Activated CD4-positive, CD25-positive, alpha-beta regulatory T cell treated with anti-CD3 and anti-CD28 coated beads, Interleukin-2, amount 50 U/mL, for 72 hours (primary cell): ENCODE measurements at regions not wholly inside any gene's neighbourhood (a gene's known extent, or its start where the extent isn't known, plus 50 kb on each side); places are given as distances from the start of the nearest gene placed in this dataset.
"Not testable (repeated sequence)": the region's sequence is repeated elsewhere in the genome, so short reads cannot be mapped to it uniquely, and the experiment has no call there.

Experiments
- DNase-seq: peaks from one replicate; pipeline ENCODE4 v3.0.0; 2021

DNA sequence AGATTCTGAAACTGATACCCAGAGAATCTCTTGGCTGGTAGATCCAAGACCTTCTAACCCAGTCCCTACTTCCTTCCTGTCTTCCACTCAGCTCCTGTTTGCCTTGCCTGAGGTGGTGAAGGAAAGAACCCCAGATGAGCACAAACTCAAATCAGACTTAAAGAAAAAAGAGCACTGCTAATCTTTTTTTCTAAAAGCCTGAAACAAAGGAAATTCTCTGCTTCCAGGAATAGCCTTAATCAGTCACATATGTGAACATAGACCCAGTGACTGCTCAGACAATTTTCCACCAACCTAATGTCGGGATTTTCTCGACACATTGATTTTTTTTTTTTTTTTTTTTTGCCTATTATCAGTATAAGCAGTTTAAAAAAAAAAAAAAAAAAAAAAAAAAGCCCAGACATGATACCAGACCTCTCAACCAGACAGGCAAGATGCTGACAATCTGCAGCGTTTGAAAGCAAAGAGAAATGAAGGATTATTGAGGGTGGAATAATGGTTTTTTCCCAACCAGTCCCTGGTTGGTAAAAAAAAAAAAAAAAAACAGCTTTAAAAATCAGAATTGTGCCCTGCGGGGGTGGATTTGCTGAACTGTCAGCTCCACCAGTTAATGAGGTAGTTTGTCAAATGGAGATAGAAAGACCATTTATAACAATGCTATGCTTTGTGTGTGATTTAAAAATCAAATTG is 256.8 kb upstream of the RARB start:
- DNase-seq, result no peak

DNA sequence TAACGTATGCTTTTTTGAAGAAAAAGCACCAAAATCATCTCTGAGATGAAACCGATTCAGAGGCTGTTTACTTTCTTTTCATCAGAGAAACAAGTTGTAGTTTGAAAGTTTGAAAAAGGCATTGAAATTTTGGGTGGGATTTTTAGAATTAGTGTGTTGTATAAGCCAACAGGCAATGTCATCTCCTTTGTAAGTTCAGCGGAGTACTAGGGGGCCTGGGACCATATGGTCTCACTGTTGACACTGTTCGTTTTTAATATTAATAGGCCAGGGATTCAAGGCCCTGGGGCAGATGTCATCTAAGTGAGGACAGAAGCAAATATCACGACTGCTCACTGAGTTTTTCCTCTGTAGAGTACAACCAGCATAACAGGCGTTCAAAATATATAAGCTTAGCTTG is 256.2 kb upstream of the RARB start:
- DNase-seq, result no peak

GRCh38 chr3:25173606-25174005 is 254.5 kb upstream of the RARB start:
- DNase-seq, result no peak

- DNase-seq, result no peak
These were observed 253.8 kb upstream of the RARB start for GRCh38 chr3:25174251-25174650.

DNA sequence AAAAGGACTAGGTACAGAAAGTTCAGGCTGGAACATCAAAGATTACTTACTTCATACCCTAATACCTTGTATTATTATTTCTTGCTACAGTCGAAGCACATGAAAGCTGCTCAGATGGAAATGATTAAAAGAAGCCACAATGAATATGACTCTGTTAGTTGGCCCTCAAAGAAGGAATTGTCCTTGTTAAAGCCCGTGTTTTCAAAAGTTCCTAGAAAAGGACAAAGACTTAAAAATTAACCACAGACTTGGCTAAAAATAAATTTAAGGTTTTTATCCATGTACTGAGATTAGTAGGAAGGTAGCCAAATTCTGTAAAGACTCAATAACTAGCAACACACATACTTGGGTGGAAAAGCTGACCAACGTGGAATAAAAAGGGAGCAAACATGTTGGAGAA is 251.0 kb upstream of the RARB start:
- DNase-seq, result no peak

- DNase-seq, result no peak
These were observed 249.4 kb upstream of the RARB start for GRCh38 chr3:25178672-25179071.

DNA sequence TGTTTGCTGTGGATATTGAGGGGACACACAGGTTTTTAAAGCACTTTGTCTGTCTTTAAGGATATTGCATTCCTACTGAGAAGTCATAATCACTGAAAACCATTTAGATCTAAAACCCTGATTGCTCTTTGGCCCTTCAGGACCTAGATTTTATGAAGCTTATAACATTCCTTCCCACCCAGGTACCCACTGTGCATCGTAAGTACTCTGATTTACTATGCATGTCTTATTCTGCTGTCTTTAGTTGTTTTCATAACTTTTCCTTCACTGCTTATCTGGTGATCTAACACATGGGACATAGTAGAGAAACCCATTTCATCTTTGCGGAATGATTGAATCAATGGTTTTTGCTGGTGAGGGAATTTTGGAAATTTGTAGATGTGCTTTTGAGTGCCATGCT is 247.0 kb upstream of the RARB start:
- no peak for DNase-seq

- DNase-seq, result no peak
These were observed 245.3 kb upstream of the RARB start for GRCh38 chr3:25182794-25183193.

- DNase-seq, result no peak
These were observed 243.3 kb upstream of the RARB start for GRCh38 chr3:25184641-25185250.

GRCh38 chr3:25191673-25192072 is 236.4 kb upstream of the RARB start:
- DNase-seq, result no peak

- DNase-seq, result not testable (repeated sequence)
These were observed 228.5 kb upstream of the RARB start for GRCh38 chr3:25199567-25199966.

- DNase-seq, result no peak
These were observed 215.3 kb upstream of the RARB start for GRCh38 chr3:25212736-25213135.

GRCh38 chr3:25214034-25214433 is 214.0 kb upstream of the RARB start:
- no peak for DNase-seq

DNA sequence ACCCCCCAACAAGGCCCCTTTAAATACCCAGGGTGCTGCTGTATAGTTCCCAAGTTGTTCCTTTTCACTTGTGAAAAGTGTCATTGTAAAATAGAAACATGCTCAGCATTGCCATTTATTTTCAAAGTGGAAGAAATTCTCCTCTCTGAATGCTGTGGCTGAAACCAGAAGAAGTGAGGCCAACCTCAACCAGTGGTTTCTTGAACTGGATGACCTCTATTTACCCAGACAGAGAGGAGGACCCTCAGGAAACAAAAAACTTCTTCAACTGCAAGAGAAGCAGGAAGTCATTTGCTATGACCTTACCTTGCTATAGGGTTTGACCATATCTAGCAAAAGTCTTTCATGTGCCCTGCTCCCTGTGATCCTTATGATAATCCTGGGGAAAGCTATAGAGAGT is 209.7 kb upstream of the RARB start:
- DNase-seq, result no peak

GRCh38 chr3:25226747-25227146 is 201.3 kb upstream of the RARB start:
- DNase-seq, result no peak

GRCh38 chr3:25229586-25229985 is 198.5 kb upstream of the RARB start:
- DNase-seq, result no peak

DNA sequence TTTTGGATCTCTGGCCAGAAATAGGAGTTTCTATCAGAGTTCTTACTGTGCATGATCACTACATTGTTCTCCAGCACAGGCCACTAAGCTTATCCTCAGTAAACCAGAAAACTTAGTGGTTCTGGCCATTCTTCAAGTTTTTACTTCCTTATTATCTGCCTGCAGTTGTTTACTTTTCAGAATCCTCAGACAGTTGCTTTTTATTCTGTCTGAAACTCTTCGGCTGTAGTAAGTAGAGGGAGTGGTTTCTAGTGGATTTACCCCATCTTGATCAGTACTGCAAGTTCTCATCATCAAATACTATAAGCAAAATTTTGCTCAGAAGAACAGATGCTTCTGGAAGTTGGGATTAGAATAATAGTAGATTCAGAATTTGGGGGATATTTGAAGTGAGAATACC is 193.0 kb upstream of the RARB start:
- DNase-seq, result no peak

- DNase-seq, result no peak
These were observed 192.6 kb upstream of the RARB start for GRCh38 chr3:25235466-25235865.

- DNase-seq, result no peak
These were observed 190.5 kb upstream of the RARB start for GRCh38 chr3:25237602-25238001.

DNA sequence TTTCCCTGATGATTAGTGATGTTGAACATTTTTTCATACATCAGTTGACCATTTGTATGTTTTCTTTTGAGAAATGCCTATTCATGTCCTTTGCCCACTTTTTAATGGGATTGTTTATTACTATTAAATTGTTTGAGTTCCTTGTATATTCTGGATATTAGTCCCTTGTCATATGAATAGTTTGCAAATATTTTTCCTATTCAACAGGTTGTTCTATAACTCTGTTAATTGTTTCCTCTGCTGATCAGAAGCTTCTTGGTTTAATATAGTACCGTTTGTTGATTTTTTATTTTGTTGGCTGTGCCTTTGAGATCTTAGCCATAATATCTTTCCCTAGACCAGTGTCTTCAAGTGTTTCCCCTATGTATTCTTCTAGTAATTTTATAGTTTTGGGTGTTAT is 189.0 kb upstream of the RARB start:
- no peak for DNase-seq

GRCh38 chr3:25246913-25247312 is 181.2 kb upstream of the RARB start:
- no peak for DNase-seq

- no peak for DNase-seq
These were observed 175.8 kb upstream of the RARB start for GRCh38 chr3:25252291-25252690.

GRCh38 chr3:25257026-25257425 is 171.0 kb upstream of the RARB start:
- no peak for DNase-seq

DNA sequence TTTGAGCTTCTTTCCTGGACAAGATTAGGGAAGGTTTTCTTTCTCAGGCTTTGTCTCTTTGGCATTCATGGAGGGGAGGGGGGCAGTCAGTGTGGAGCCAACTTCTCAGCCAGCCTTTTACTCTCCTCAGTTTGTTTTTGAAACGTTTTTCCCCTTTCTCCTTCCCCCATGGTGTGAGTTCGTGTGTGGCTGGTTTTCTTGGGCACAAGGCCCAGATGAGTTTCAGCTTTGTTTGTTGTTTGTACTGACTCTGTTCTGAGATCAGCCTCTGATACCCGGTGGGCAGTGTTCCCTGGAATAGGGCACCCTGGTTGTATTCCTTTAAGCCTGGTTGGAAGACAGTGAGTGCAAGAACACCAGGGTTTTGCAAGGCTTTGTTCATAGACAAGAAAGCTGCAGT is 168.2 kb upstream of the RARB start:
- DNase-seq, result no peak

DNA sequence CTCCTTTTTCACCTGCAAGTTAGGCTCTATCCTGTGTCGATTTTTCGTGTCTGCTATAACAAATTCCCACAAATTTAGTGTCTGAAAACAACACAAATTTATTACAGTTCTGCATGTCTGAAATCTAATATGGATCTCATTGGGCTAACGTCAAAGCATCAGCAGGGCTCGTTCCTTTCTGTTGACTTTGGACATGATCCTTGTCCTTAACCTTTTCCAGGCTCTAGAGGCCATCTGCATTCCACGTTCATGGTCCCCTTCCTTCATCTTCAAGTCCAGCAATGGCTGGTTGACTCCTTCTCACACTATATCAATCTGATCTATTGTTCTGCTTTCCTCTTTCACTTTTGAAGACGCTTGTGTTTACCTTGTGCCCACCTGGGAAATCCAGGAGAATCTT is 165.7 kb upstream of the RARB start:
- DNase-seq, result no peak
